GM19351 (cell line): ENCODE measurements at regions not wholly inside any gene's neighbourhood (a gene's known extent, or its start where the extent isn't known, plus 50 kb on each side); places are given as distances from the start of the nearest gene placed in this dataset.
"Not testable (repeated sequence)": the region's sequence is repeated elsewhere in the genome, so short reads cannot be mapped to it uniquely, and the experiment has no call there.

Experiments
- ATAC-seq: cut with Tn5 transposase; IDR thresholded peaks from one replicate; pipeline ENCODE4 v1.9.1; 2021; ENCODE audit warnings: mild to moderate bottlenecking, moderate library complexity; ENCODE audit not compliant: unreplicated experiment

- ATAC-seq, result no peak
These were observed 252.8 kb downstream of the ZIC1 start for GRCh38 chr3:147661916-147662315.

- no peak for ATAC-seq
These were observed 253.5 kb downstream of the ZIC1 start for GRCh38 chr3:147662705-147663104.

GRCh38 chr3:147669077-147669476 lies 259.9 kb downstream of the ZIC1 start:
- no peak for ATAC-seq

- no peak for ATAC-seq
These were observed 262.9 kb downstream of the ZIC1 start for GRCh38 chr3:147672035-147672434.

- ATAC-seq, result no peak
These were observed 263.3 kb downstream of the ZIC1 start for GRCh38 chr3:147672436-147672835.

GRCh38 chr3:147675761-147676160 lies 266.6 kb downstream of the ZIC1 start:
- no peak for ATAC-seq

- ATAC-seq, result no peak
These were observed 271.8 kb downstream of the ZIC1 start for GRCh38 chr3:147680837-147681483.

GRCh38 chr3:147688868-147689267 lies 279.7 kb downstream of the ZIC1 start:
- ATAC-seq, result no peak

- no peak for ATAC-seq
These were observed 290.1 kb downstream of the ZIC1 start for GRCh38 chr3:147699175-147699838.

GRCh38 chr3:147701195-147701594 lies 292.0 kb downstream of the ZIC1 start:
- no peak for ATAC-seq

GRCh38 chr3:147702509-147702908 lies 293.3 kb downstream of the ZIC1 start:
- no peak for ATAC-seq

GRCh38 chr3:147705651-147706051 lies 296.5 kb downstream of the ZIC1 start:
- no peak for ATAC-seq

- not testable (repeated sequence) for ATAC-seq
These were observed 301.6 kb downstream of the ZIC1 start for GRCh38 chr3:147710753-147711152.

GRCh38 chr3:147712357-147712756 lies 303.2 kb downstream of the ZIC1 start:
- no peak for ATAC-seq

- ATAC-seq, result not testable (repeated sequence)
These were observed 303.6 kb downstream of the ZIC1 start for GRCh38 chr3:147712758-147713157.

- no peak for ATAC-seq
These were observed 304.3 kb downstream of the ZIC1 start for GRCh38 chr3:147713234-147714133.

GRCh38 chr3:147729641-147730040 lies 320.5 kb downstream of the ZIC1 start:
- no peak for ATAC-seq

- no peak for ATAC-seq
These were observed 321.1 kb downstream of the ZIC1 start for GRCh38 chr3:147730284-147730683.

- ATAC-seq, result no peak
These were observed 324.1 kb downstream of the ZIC1 start for GRCh38 chr3:147733217-147733616.

- ATAC-seq, result no peak
These were observed 326.5 kb downstream of the ZIC1 start for GRCh38 chr3:147735616-147736015.

GRCh38 chr3:147736226-147736625 lies 327.1 kb downstream of the ZIC1 start:
- ATAC-seq, result no peak

- no peak for ATAC-seq
These were observed 328.2 kb downstream of the ZIC1 start for GRCh38 chr3:147737376-147737775.
